ENCODE measurements at regions not wholly inside any gene's neighbourhood (a gene's known extent, or its start where the extent isn't known, plus 50 kb on each side); places are given as distances from the start of the nearest gene placed in this dataset.

GRCh38 chr3:18827664-18828063, 320.6 kb upstream of the KCNH8 start:
- DNase-seq (ENCODE audit: low read depth in 2 of 2), result no peak

DNA sequence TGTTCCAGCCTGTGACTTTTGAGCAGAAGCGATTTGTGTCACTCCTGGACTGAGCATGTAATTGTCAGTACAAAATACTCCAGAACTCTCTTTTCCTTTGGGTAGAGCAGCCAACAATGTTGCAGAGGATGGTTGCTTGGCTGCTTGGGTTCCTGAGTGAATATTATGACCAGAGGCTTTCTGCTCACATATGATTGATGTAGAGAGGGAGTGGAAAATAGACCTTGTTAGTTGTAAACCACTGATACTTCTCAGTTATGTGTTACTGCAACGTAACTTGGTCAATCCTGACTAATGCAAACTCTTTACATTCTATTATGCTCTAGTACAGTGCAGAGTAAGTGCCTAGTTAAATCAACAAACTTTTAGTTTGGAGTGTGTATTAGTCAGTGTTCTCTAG, 322.6 kb upstream of the KCNH8 start:
- no peak for DNase-seq (ENCODE audit: low read depth in 2 of 2)

- DNase-seq (ENCODE audit: low read depth in 2 of 2), result no peak
Measured at GRCh38 chr3:18813300-18813699, 335.0 kb upstream of the KCNH8 start.

DNA sequence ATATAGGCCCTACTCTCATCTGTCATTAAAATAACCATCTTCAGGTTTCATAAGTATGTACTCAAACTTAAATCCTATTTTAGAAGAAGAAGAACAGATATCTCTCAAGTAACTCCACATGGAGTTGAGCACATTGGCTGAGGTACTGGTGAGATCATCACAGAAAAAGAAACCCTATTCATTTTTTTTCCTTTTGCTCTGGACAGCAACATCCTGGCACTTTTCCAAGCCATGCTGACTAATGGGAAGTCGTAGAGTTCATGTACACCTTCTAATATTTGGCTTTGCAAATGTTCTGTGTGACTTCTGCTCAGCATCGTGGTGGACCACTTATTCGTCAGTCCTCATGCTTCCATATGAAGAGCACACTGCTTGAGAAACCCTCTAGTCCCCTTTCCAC, 336.0 kb upstream of the KCNH8 start:
- no peak for DNase-seq (ENCODE audit: low read depth in 2 of 2)

DNA sequence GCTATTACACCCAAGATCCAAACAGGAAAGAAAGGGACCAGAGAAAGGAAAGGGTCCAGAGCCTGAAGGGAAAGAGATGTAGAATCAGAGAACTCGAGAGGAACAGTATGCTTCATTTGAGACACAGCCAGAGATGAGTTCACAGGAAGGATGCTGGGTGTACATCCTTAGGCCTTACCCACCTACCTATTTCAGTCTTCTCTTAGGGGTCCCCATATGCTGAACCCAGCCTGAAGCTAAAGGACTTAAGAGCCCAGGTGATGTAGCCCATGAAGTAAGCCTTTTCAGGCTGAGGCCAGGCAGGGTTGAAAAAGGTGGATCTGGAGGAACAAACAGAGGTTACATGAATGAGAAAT, 338.0 kb upstream of the KCNH8 start:
- no peak for DNase-seq (ENCODE audit: low read depth in 2 of 2)

DNA sequence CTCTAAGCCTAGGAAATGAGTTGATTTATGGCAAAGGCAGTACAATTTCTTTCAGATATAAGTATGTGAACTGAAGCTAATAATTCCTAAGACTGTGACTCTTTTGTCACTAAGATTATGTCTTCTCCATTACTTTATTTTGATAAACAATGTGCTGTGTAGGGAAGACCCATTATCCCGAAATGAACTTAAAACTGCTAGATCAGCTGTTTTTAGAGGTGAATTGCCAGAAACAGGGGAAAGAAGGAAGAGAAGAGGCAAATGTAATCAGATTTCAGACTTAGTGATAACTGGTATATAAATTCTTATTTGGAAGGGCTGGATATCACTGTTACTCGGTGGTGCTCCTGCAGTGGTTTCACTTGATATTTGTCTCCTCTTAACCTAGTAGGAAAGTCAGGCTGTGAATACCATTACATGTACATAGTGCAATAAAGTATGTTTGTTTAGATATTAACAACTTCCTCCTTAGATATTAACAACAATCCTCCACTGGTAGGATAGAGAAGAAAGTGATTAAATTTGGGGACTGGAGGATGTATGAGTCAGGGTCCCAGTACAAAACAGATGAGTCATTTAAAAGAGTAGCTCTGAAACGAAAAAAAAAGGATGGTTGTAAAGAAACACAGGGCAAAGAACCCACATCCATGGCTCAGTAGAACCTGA, 338.5 kb upstream of the KCNH8 start:
- no peak for DNase-seq (ENCODE audit: low read depth in 2 of 2)

DNA sequence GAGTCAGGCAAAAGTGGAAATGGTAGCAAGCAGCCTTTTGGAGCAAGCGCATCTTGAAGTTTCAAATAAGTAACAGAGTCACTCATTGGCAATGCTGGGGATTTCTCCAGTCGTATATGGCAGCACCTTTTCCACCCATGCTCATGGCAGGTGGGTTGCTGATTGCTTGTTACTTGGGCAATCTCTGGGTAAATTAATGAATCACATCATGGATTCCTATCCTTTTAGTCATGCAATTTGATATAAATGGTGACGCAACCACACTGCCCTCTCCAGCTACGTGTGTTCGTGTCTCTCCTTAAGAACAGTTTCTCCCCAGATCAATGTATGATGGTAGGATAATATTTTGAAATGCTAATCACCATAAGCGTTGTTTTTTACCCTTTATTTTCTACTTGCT, 339.9 kb upstream of the KCNH8 start:
- DNase-seq (ENCODE audit: low read depth in 2 of 2), result no peak

DNA sequence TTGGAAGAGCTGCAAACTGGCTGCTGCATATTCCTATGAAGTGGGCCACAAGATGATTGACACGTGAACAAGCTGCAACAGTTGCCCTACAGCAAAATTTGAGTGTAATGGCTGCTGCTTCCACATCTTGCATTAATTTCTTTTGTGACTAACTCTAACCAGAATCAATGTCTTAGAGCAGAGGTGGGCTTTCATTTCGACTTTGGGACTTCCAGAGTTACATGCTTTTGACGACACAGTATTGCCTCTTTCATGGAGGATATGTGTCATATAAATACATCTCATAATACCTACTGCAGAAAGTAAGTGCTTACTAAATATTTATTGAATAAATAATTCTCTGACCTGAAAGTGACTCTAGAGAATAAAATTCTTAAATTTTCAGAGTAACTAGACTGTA, 340.7 kb upstream of the KCNH8 start:
- no peak for DNase-seq (ENCODE audit: low read depth in 2 of 2)

GRCh38 chr3:18806633-18807032, 341.7 kb upstream of the KCNH8 start:
- no peak for DNase-seq (ENCODE audit: low read depth in 2 of 2)

DNA sequence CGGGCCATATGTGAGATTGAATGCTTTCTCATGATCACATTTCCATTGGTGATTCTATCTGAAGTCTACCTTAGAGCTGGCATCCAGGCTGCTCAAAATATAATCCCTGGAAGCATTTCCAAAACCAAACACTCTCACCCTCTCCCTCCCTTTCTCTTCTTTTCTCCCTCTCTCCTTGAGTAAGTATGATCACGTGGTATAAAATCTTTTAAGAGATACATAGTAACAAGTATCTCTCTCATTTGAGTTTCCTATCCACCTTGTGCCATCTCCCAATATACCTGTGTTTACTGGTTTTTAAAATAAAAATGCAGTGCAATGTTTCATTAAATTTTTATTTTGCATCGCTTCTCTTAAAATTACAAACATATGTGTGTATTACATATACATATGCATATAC, 350.9 kb upstream of the KCNH8 start:
- no peak for DNase-seq (ENCODE audit: low read depth in 2 of 2)

GRCh38 chr3:18795078-18795477, 353.2 kb upstream of the KCNH8 start:
- no peak for DNase-seq (ENCODE audit: low read depth in 2 of 2)

DNA sequence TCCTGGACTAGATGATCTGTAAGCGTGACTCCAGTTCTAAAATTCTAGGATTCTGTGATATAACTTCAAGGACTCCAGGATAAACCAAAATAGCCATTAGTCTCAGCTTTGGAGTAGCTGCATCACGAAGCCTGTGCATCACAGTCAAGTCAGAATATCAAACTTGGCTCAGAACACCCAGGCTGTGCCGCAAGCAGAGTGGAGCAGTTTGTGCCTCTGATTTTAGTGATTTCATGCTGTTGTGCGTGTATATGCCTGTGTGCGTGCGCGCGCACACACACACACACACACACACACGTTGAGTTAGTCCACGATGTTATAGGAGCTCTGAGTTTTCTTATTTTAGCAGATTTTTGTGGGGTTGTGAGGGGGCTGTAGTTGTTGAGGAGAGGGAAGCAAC, 356.6 kb upstream of the KCNH8 start:
- DNase-seq (ENCODE audit: low read depth in 2 of 2), result no peak

- no peak for DNase-seq (ENCODE audit: low read depth in 2 of 2)
Measured at GRCh38 chr3:18791182-18791581, 357.1 kb upstream of the KCNH8 start.

DNA sequence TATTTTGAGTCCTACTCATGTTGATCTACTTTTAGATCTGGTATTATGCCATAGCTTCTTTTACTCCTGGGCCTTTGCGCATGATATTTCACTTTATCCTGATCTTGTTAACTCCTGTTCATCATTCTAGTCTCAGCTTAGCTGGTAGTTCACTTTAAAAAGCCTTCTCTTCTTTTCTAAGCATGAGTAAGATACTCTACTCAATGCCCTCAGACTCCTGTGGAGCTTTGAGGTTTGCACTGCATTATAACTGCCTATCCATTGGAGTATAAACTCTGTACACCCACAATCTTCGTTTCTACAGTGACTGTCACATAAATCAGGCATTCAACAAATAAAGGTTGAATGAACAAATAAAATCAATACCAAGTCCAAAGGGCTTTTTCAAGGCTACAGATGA, 357.9 kb upstream of the KCNH8 start:
- no peak for DNase-seq (ENCODE audit: low read depth in 2 of 2)

- no peak for DNase-seq (ENCODE audit: low read depth in 2 of 2)
Measured at GRCh38 chr3:18789734-18790133, 358.6 kb upstream of the KCNH8 start.

GRCh38 chr3:18787441-18787840, 360.9 kb upstream of the KCNH8 start:
- no peak for DNase-seq (ENCODE audit: low read depth in 2 of 2)

- no peak for DNase-seq (ENCODE audit: low read depth in 2 of 2)
Measured at GRCh38 chr3:18786650-18787323, 361.5 kb upstream of the KCNH8 start.

- no peak for DNase-seq (ENCODE audit: low read depth in 2 of 2)
Measured at GRCh38 chr3:18782191-18782590, 357.1 kb upstream of the SATB1 start.

DNA sequence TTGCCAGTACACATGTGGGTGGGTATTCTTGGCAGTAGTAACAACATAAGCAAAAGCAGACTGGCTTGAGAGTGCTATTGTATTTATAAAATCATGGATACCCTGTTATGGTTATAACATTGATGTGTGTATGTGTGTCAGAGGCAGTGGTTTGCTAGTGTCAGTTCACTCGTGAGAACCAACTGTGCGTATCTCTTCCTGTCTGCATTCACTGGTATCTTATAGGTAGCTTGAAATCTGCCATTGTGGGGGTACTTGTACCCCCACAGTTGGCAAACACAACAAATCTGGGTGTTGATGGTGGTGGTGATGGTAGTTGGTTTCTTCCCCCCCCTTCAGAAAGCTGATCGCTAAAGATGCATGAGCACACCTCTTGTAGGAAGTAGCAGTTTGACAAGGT, 355.8 kb upstream of the SATB1 start:
- no peak for DNase-seq (ENCODE audit: low read depth in 2 of 2)

GRCh38 chr3:18779704-18780103, 354.6 kb upstream of the SATB1 start:
- DNase-seq (ENCODE audit: low read depth in 2 of 2), result no peak

- no peak for DNase-seq (ENCODE audit: low read depth in 2 of 2)
Measured at GRCh38 chr3:18778598-18778997, 353.5 kb upstream of the SATB1 start.

DNA sequence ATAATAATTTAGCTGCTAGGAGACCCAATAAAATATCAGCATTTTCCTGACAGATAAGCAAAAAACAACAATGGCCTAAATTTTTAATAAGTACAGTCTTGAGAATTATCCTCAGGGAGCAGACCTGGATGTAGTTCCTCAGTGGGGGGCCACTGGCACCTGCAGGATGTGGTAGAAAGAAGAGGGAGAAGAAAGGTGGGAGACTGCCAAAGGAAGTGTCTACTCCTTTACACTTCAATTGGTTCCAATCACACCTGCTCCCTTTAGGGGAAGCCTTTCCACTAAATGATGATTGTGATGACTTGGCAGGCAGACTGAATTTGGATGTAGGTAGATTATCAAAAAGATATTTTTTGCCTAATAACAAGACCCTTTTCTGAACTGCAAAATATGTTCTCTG, 353.0 kb upstream of the SATB1 start:
- no peak for DNase-seq (ENCODE audit: low read depth in 2 of 2)

DNA sequence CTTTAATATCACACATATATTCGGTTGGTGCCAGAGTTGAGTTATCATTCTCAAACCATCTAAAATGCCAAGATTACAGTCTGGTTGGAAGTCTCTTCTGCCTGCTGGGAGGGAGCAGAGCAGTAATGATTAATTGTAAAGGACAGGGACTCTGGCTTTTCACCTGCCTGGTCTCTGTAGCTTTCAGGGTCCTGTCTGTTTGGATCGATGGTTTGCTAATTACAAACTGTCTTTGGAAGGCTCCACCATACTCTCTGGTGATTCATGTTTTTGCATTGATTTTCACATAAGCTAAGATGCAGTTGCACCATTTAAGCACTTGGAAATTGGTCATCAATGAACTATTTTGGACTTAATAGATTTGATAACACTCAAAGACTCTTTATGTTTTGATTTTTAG, 350.4 kb upstream of the SATB1 start:
- no peak for DNase-seq (ENCODE audit: low read depth in 2 of 2)

Data from stimulated activated CD4-positive, alpha-beta T cell treated with anti-CD3 and anti-CD28 coated beads, Interleukin-1b, Interleukin-23, amount 100 ng/mL, for 1 hour (primary cell).